C4-2B (cell line): ENCODE measurements at regions not wholly inside any gene's neighbourhood (a gene's known extent, or its start where the extent isn't known, plus 50 kb on each side); places are given as distances from the start of the nearest gene placed in this dataset.

Experiments
- H3K27ac ChIP-seq: fragments of 450-650 bp; 2 replicates; pipeline ENCODE4 v1.5.1; 2017
- ZFX ChIP-seq: fragments of 450-650 bp; IDR thresholded peaks from 2 replicates; pipeline ENCODE4 v1.6.1; 2017
- TF ChIP-seq, protein P1 (sequence below): fragments of 450-650 bp; conservative IDR thresholded peaks from 2 replicates; pipeline ENCODE4 v1.5.1; 2017; ENCODE audit warnings: mild to moderate bottlenecking

DNA sequence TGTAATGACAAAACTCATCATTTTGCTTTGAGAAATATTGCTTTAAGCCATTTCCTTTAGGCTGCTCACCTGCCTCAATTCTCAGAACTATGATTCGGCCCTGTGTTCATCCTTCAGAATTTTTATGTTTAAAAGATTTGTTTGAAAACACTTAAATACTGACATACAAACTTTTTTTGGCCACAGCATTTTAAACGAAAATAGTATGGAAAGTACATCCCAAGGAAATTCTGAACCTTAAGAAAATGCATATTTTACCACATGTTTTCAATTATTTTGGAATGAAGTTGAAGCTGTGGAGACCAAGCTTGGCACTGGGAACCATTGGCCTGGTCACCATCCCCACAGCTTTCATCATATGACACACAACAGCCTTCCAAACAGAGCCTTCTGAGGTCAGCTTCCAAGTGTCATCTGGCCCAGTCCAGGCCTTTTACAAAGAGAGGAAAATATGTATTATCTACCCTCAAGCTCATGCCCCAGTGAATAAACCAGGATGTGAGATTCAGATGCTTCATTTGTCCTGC is 83.3 kb downstream of the SOD2 start:
- no peak for TF ChIP-seq ZFX
- TF ChIP-seq, protein P1, sequence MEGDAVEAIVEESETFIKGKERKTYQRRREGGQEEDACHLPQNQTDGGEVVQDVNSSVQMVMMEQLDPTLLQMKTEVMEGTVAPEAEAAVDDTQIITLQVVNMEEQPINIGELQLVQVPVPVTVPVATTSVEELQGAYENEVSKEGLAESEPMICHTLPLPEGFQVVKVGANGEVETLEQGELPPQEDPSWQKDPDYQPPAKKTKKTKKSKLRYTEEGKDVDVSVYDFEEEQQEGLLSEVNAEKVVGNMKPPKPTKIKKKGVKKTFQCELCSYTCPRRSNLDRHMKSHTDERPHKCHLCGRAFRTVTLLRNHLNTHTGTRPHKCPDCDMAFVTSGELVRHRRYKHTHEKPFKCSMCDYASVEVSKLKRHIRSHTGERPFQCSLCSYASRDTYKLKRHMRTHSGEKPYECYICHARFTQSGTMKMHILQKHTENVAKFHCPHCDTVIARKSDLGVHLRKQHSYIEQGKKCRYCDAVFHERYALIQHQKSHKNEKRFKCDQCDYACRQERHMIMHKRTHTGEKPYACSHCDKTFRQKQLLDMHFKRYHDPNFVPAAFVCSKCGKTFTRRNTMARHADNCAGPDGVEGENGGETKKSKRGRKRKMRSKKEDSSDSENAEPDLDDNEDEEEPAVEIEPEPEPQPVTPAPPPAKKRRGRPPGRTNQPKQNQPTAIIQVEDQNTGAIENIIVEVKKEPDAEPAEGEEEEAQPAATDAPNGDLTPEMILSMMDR, result no peak
- no peak overlapping the region for H3K27ac ChIP-seq

DNA sequence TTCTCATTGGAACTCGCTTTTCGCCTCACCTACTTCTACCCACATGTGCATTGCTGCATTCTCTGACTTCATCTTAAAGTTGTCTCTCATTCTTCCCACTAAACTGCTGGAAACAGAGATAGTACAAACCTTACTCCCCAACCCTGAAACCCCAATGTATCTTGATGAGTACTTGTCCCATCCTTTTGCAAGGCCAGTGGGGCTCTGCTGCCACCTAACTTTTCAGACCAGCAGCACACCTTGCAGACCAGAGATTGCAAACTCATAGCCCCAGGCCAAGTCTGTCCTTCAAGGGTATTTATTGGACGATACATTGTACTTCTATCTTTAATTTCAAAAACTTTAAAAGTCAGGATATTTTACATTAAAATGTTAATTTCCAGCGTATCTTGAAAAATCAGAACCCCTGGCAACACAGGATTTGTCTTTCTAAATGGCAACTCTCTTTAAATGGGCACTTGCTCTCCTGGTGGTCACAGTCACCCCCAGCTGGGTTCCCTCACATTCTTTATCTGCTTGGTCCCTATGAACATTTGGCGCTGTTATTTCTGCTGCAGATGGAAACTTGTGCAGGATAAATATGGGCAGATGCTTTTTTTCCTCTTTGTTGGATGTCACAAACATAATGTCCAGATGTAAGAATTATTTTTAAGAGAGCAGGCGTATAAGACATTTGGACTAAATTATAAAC is 83.9 kb downstream of the SOD2 start:
- no peak for TF ChIP-seq ZFX
- TF ChIP-seq, protein P1, result peak; percentile 31
- no peak overlapping the region for H3K27ac ChIP-seq

DNA sequence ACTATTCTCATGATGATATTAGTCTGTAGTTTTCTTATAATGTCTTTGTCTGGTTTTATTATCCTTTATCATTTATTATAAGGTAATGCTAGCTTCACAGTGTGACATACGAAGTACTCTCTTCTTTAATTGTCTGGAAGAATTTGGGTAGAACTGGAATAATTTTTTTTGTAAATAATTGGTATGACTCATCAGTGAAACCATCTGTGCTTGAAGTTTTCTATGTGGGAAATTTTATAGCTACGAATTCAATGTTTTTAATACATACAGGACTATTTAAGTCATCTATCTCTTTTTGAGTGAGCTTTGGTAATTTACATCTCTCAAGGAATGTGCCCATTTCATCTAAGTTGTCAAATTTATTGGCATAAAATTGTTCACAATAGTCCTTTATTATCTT is 86.3 kb downstream of the SOD2 start:
- TF ChIP-seq, protein P1, result no peak
- no peak for TF ChIP-seq ZFX
- no peak overlapping the region for H3K27ac ChIP-seq

DNA sequence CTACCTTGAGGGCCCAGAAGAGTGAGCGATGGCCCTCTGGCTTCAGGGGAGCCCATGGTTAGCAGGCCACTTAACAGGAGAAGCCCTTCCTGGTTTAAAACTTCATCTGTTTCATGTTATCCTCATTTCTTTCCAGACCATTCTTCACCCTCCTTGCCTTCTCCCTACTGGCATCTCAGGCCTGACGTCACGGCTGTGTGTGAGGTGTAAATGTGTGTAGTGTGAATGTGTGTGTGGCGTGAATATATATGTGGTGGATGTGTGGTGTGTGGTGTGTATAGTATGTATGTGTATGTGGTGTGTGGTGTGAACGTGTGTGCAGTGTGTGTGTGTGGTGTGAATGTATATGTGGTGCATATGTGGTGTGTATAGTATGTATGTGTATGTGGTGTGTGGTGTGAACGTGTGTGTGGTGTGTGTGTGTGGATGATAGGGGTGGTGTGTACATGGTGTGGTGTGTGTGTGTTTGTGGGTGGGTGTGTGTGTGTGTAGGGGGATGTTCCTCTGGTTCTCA is 88.5 kb downstream of the SOD2 start:
- no peak for TF ChIP-seq ZFX
- TF ChIP-seq, protein P1, result no peak
- H3K27ac ChIP-seq, result no peak overlapping the region

DNA sequence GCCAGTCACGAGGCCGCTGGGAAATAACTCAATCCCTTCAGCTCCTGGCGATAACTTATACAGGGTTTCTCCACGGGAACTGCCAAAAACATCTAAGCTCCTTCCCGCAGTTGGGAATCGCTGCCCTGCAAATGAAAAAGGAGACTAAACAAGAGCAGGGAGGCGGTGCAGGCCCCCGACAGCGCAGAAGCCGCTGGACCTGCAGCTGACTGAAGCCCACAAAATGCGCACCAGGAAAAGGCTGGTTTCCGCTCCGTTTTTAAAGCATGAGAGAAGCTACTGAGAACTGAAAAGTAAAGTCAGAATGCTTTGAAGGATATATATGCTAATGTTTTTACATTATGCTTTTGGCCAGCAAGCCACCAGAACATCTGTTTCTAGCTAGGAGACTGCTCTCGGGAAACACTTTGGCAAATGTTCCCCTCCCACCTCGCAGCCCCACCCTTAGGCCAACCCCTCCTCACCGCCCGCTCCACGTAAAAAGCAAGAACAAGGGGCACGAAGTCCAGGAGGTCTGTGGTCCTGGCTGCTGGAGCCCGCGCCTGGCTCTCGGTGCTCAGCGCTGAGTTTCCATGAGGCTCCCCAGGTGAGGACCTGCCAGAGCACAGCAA is 90.5 kb downstream of the SOD2 start:
- TF ChIP-seq, protein P1, result no peak
- no peak for TF ChIP-seq ZFX

DNA sequence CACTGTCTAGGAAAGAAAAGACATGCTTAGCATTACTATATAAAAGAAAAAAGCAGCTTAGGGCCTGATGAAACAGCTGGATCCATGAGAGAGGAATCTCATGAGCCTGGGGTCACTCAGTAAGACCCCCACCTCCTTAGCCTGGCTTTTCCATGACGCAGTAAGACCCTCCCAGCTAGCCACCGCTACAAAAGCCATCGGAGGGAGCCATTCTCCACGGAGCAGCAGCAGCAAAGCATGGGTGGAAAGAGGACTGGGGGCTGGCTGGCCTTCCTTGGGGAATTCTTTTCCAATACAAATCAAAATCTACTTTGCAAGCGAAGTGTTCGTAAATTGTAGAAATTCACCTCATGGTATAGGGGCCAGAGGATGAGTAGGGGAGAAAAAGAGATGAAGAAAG is 91.8 kb downstream of the SOD2 start:
- H3K27ac ChIP-seq, result no peak overlapping the region
- TF ChIP-seq, protein P1, result no peak
- TF ChIP-seq ZFX, result no peak

More for the DNA sequence above, 90.5 kb downstream of the SOD2 start:
- H3K27ac ChIP-seq, result no peak overlapping the region

DNA sequence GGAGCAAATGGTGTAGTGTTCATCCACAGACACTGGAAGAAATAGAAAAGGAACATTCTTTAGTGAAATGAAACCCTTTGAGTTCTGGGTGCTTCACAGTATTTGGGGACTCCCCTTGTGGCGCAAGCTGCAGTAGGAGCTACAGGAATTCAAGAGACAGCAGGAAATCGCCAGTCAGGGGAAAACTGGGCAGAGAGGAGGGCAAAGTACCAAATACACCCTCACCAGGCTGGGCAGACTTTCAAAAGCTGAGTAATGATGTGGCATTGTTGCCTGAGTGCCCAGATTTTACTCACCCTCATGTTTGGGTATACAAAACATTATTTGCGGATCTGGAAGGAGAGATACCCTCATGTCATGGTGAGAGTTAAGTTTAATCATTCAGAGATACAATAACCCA is 97.9 kb downstream of the SOD2 start:
- TF ChIP-seq, protein P1, result no peak
- no peak for TF ChIP-seq ZFX
- no peak overlapping the region for H3K27ac ChIP-seq
